ENCODE measurements at regions not wholly inside any gene's neighbourhood (a gene's known extent, or its start where the extent isn't known, plus 50 kb on each side); places are given as distances from the start of the nearest gene placed in this dataset.

- no peaks in the 10 kb centered on the region for H3K36me3 ChIP-seq (ENCODE audit: insufficient read depth, low read length)
- no TSS peak for BruUV-seq (replicated peaks)
- ChIA-PET POLR2A (no interaction called here), CTCF (ENCODE audit: unreplicated experiment) (no interaction called here)
- H3K4me2 ChIP-seq (ENCODE audit: low read length): no peak overlapping the region
- no peak overlapping the region for H3K27ac ChIP-seq (ENCODE audit: low read depth, low read length, poor library complexity, severe bottlenecking)
- no peaks in the 10 kb centered on the region for H3K9me2 ChIP-seq (ENCODE audit: insufficient read depth, low read length)
- no peaks in the 10 kb centered on the region for H4K20me1 ChIP-seq (ENCODE audit: insufficient read depth, low read length)
- TF ChIP-seq CTCF (conservative IDR thresholded peaks at IDR 0.05; ENCODE audit: low read length) (no peak), EZH2phosphoT487 (IDR thresholded peaks at IDR 0.05; ENCODE audit: borderline replicate concordance, low read depth, low read length) (no peak)
- H3K9me3 ChIP-seq (ENCODE audit: low read length): no peaks in the 10 kb centered on the region
- no peak for DNase-seq (ENCODE audit: low spot score)
- no peak overlapping the region for H2AFZ ChIP-seq (ENCODE audit: low read length)
- no peak overlapping the region for H3K4me3 ChIP-seq (ENCODE audit: low read depth, low read length, poor library complexity, severe bottlenecking)
- no peaks in the 10 kb centered on the region for H3K4me1 ChIP-seq (ENCODE audit: insufficient read depth, low read length, poor library complexity, severe bottlenecking)
- H3K79me2 ChIP-seq (ENCODE audit: insufficient read depth, low read depth, low read length): no peaks in the 10 kb centered on the region
- intact Hi-C loops (cut with micrococcal nuclease; ENCODE audit: unreplicated experiment): no loop called here
These were observed 70.2 kb upstream of the SLC4A11 start for GRCh38 chr20:3309226-3309625.

- intact Hi-C loops (cut with micrococcal nuclease; ENCODE audit: unreplicated experiment): no loop called here
- TF ChIP-seq EZH2phosphoT487 (IDR thresholded peaks at IDR 0.05; ENCODE audit: borderline replicate concordance, low read depth, low read length) (no peak), CTCF (conservative IDR thresholded peaks at IDR 0.05; ENCODE audit: low read length) (no peak)
- no peaks in the 10 kb centered on the region for H4K20me1 ChIP-seq (ENCODE audit: insufficient read depth, low read length)
- no peak overlapping the region for H2AFZ ChIP-seq (ENCODE audit: low read length)
- H3K9me2 ChIP-seq (ENCODE audit: insufficient read depth, low read length): no peaks in the 10 kb centered on the region
- no peak overlapping the region for H3K27ac ChIP-seq (ENCODE audit: low read depth, low read length, poor library complexity, severe bottlenecking)
- H3K36me3 ChIP-seq (ENCODE audit: insufficient read depth, low read length): no peaks in the 10 kb centered on the region
- ChIA-PET POLR2A (interaction anchor here (0.6 kb wide), 1 partner anchor 657 kb away, joined by 3 read pairs; no protein-coding TSS in a partner anchor), CTCF (ENCODE audit: unreplicated experiment) (no interaction called here)
- H3K4me2 ChIP-seq (ENCODE audit: low read length): no peak overlapping the region
- DNase-seq (ENCODE audit: low spot score): no peak
- H3K9me3 ChIP-seq (ENCODE audit: low read length): no peaks in the 10 kb centered on the region
- no peaks in the 10 kb centered on the region for H3K4me1 ChIP-seq (ENCODE audit: insufficient read depth, low read length, poor library complexity, severe bottlenecking)
- no TSS peak for BruUV-seq (replicated peaks)
- H3K79me2 ChIP-seq (ENCODE audit: insufficient read depth, low read depth, low read length): no peaks in the 10 kb centered on the region
- H3K4me3 ChIP-seq (ENCODE audit: low read depth, low read length, poor library complexity, severe bottlenecking): no peak overlapping the region
These were observed 68.7 kb upstream of the SLC4A11 start for GRCh38 chr20:3307725-3308124.

- TF ChIP-seq EZH2phosphoT487 (IDR thresholded peaks at IDR 0.05; ENCODE audit: borderline replicate concordance, low read depth, low read length): no peak
- no peak for TF ChIP-seq CTCF (conservative IDR thresholded peaks at IDR 0.05; ENCODE audit: low read length)
- BruUV-seq (replicated peaks): no TSS peak
- no peak for DNase-seq (ENCODE audit: low spot score)
- Histone ChIP-seq H3K4me1 (ENCODE audit: insufficient read depth, low read length, poor library complexity, severe bottlenecking) (no peaks in the 10 kb centered on the region), H3K27ac (ENCODE audit: low read depth, low read length, poor library complexity, severe bottlenecking) (no peak overlapping the region), H3K4me3 (ENCODE audit: low read depth, low read length, poor library complexity, severe bottlenecking) (no peak overlapping the region), H3K79me2 (ENCODE audit: insufficient read depth, low read depth, low read length) (no peaks in the 10 kb centered on the region), H2AFZ (ENCODE audit: low read length) (no peak overlapping the region), H3K4me2 (ENCODE audit: low read length) (no peak overlapping the region), H3K36me3 (ENCODE audit: insufficient read depth, low read length) (no peaks in the 10 kb centered on the region), H3K9me3 (ENCODE audit: low read length) (no peaks in the 10 kb centered on the region), H4K20me1 (ENCODE audit: insufficient read depth, low read length) (no peaks in the 10 kb centered on the region), H3K9me2 (ENCODE audit: insufficient read depth, low read length) (no peaks in the 10 kb centered on the region)
- intact Hi-C loops (cut with micrococcal nuclease; ENCODE audit: unreplicated experiment): no loop called here
- CTCF ChIA-PET (ENCODE audit: unreplicated experiment): no interaction called here
- POLR2A ChIA-PET: no interaction called here
These were observed 68.1 kb upstream of the SLC4A11 start for GRCh38 chr20:3307078-3307477.

Measured in OCI-LY7 (cell line).